Breast epithelium (tissue), 4 donors: ENCODE measurements at regions not wholly inside any gene's neighbourhood (a gene's known extent, or its start where the extent isn't known, plus 50 kb on each side); places are given as distances from the start of the nearest gene placed in this dataset.

ENCODE experiments used
- DNase-seq, 2 donors: peaks; one replicate each; pipeline ENCODE4 v3.0.0-alpha.2; 2019; ENCODE audit warnings: low spot score in 2 of 2
- H3K27ac ChIP-seq, 2 donors: fragments of 200-600 bp; sonication (generic) in 1 of 2; one replicate each; pipeline ENCODE4 v1.5.1; 2016 to 2019; ENCODE audit warnings: mild to moderate bottlenecking in 1 of 2
- H3K27me3 ChIP-seq, 2 donors: fragments of 200-600 bp; sonication (generic) in 1 of 2; one replicate each; pipeline versions ENCODE4 v1.5.1 to v1.6.0; 2017 to 2019; ENCODE audit warnings: control low read depth in 1 of 2, mild to moderate bottlenecking in 1 of 2
- H3K36me3 ChIP-seq: fragments of 200-600 bp; one replicate; pipeline ENCODE4 v1.5.1; 2019
- H3K4me1 ChIP-seq, 2 donors: fragments of 200-600 bp; sonication (generic); one replicate each; pipeline ENCODE4 v1.5.1; 2016 to 2019; ENCODE audit warnings: control low read depth in 1 of 2
- H3K4me3 ChIP-seq, 3 donors: fragments of 200-600 bp; sonication (generic); 1 replicate in 2 of 3; 2 replicates in 1 of 3; pipeline ENCODE4 v1.5.1; 2016 to 2019; ENCODE audit warnings: mild to moderate bottlenecking in 3 of 3, moderate library complexity in 2 of 3
- H3K9me3 ChIP-seq, 2 donors: fragments of 200-600 bp; sonication (generic) in 1 of 2; one replicate each; pipeline ENCODE4 v1.5.1; 2016 to 2019; ENCODE audit warnings: control low read depth in 1 of 2
- CTCF ChIP-seq, 3 donors: fragments of 450-650 bp; IDR thresholded peaks; one replicate each; pipeline ENCODE4 v1.5.1; 2016 to 2017; ENCODE audit warnings: antibody characterized with exemption in 3 of 3, mild to moderate bottlenecking in 3 of 3, moderate library complexity in 3 of 3
- POLR2A ChIP-seq: fragments of 450-650 bp; IDR thresholded peaks from one replicate; pipeline ENCODE4 v1.6.1; 2016; ENCODE audit warnings: antibody characterized with exemption, mild to moderate bottlenecking, moderate library complexity
- POLR2AphosphoS5 ChIP-seq, 3 donors: sonication (generic); formaldehyde crosslinking; IDR thresholded peaks; one replicate each; pipeline ENCODE4 v1.6.1; 2017; ENCODE audit warnings: antibody characterized with exemption in 3 of 3
- intact Hi-C: fragments of 100-400 bp; cut with DNase I; formaldehyde crosslinking; loops from one replicate; pipeline ENCODE4 v1.15.1; 2023; ENCODE audit warnings: low total_unique reads

GRCh38 chr18:29078273-29078672 is 901.3 kb upstream of the CDH2 start:
- intact Hi-C loops, result no loop called here
- H3K4me3 ChIP-seq, result no peak overlapping the region
- H3K9me3 ChIP-seq, result no peaks in the 10 kb centered on the region
- H3K4me1 ChIP-seq, result no peaks in the 10 kb centered on the region
- DNase-seq, result no peak
- H3K27ac ChIP-seq, result no peak overlapping the region
- H3K27me3 ChIP-seq, result no peaks in the 10 kb centered on the region
- TF ChIP-seq POLR2AphosphoS5 (IDR thresholded peaks at IDR 0.05) (no peak), CTCF (IDR thresholded peaks at IDR 0.05) (no peak), POLR2A (no peak)
- H3K36me3 ChIP-seq, result no peaks in the 10 kb centered on the region

- intact Hi-C loops, result no loop called here
- H3K9me3 ChIP-seq, result no peaks in the 10 kb centered on the region
- H3K4me3 ChIP-seq, result no peak overlapping the region
- DNase-seq, result no peak
- no peaks in the 10 kb centered on the region for H3K36me3 ChIP-seq
- no peak for TF ChIP-seq POLR2AphosphoS5 (IDR thresholded peaks at IDR 0.05)
- no peak for TF ChIP-seq CTCF (IDR thresholded peaks at IDR 0.05)
- TF ChIP-seq POLR2A, result no peak
- H3K27ac ChIP-seq, result no peak overlapping the region
- no peaks in the 10 kb centered on the region for H3K4me1 ChIP-seq
- H3K27me3 ChIP-seq, result no peaks in the 10 kb centered on the region
Measured at GRCh38 chr18:29077344-29077743, 900.4 kb upstream of the CDH2 start.

- DNase-seq, result no peak
- intact Hi-C loops, result no loop called here
Measured at GRCh38 chr18:29076645-29077044, 899.7 kb upstream of the CDH2 start.

GRCh38 chr18:29074147-29074546 is 897.2 kb upstream of the CDH2 start:
- TF ChIP-seq POLR2A (no peak), POLR2AphosphoS5 (IDR thresholded peaks at IDR 0.05) (no peak), CTCF (IDR thresholded peaks at IDR 0.05) (no peak)
- DNase-seq, result no peak
- H3K27me3 ChIP-seq, result no peaks in the 10 kb centered on the region
- intact Hi-C loops, result no loop called here
- no peaks in the 10 kb centered on the region for H3K36me3 ChIP-seq
- no peaks in the 10 kb centered on the region for H3K9me3 ChIP-seq
- H3K4me3 ChIP-seq, result no peak overlapping the region
- no peak overlapping the region for H3K27ac ChIP-seq
- no peaks in the 10 kb centered on the region for H3K4me1 ChIP-seq

More at GRCh38 chr18:29076645-29077044, 899.7 kb upstream of the CDH2 start:
- Histone ChIP-seq H3K9me3 (no peaks in the 10 kb centered on the region), H3K4me3 (no peak overlapping the region), H3K27me3 (no peaks in the 10 kb centered on the region), H3K36me3 (no peaks in the 10 kb centered on the region), H3K27ac (no peak overlapping the region), H3K4me1 (no peaks in the 10 kb centered on the region)
- TF ChIP-seq POLR2AphosphoS5 (IDR thresholded peaks at IDR 0.05) (no peak), POLR2A (no peak), CTCF (IDR thresholded peaks at IDR 0.05) (no peak)

- H3K27ac ChIP-seq, result no peak overlapping the region
- H3K4me3 ChIP-seq, result no peak overlapping the region
- DNase-seq, result no peak
- H3K4me1 ChIP-seq, result no peaks in the 10 kb centered on the region
- TF ChIP-seq POLR2A (no peak), CTCF (IDR thresholded peaks at IDR 0.05) (no peak), POLR2AphosphoS5 (IDR thresholded peaks at IDR 0.05) (no peak)
- intact Hi-C loops, result no loop called here
- no peaks in the 10 kb centered on the region for H3K9me3 ChIP-seq
- H3K36me3 ChIP-seq, result no peaks in the 10 kb centered on the region
- H3K27me3 ChIP-seq, result no peaks in the 10 kb centered on the region
Measured at GRCh38 chr18:29071869-29072268, 894.9 kb upstream of the CDH2 start.
